ENCODE measurements at regions not wholly inside any gene's neighbourhood (a gene's known extent, or its start where the extent isn't known, plus 50 kb on each side); places are given as distances from the start of the nearest gene placed in this dataset.

DNA sequence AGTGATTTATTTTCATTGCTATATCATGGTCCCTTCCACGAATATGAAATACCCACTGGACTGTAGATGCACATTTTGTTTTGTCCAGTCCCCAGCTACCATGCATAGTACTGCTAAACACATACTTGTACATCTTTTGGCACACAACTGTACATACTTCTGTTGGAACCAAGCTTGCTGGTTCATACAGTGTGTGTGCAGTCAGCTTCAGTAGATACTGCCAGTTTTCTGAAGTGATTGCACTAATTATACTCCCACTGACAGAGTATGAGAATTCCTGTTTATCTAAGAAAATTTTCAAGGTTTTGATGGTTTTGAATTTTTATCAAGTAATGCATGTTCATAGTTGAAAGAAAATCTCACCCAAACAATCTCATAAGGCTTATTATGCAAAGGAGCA, 100.7 kb upstream of the LMCD1 start:
- H3K4me1 Mint-ChIP-seq (ENCODE audit: low read depth) = no peaks in the 10 kb centered on the region
- H3K27me3 Mint-ChIP-seq (ENCODE audit: low read depth) = no peaks in the 10 kb centered on the region
- no peaks in the 10 kb centered on the region for H3K9me3 Mint-ChIP-seq (ENCODE audit: insufficient read depth)
- H3K4me3 Mint-ChIP-seq = no peak overlapping the region
- ChIA-PET POLR2A (no interaction called here), CTCF (interaction anchor here (1.6 kb wide), 1 partner anchor 16 kb away, joined by 5 read pairs; no protein-coding TSS in a partner anchor)
- DNase-seq (no peak), ATAC-seq (no peak)
- no peak overlapping the region for H3K27ac Mint-ChIP-seq
- H3K36me3 Mint-ChIP-seq (ENCODE audit: low read depth) = no peaks in the 10 kb centered on the region

DNA sequence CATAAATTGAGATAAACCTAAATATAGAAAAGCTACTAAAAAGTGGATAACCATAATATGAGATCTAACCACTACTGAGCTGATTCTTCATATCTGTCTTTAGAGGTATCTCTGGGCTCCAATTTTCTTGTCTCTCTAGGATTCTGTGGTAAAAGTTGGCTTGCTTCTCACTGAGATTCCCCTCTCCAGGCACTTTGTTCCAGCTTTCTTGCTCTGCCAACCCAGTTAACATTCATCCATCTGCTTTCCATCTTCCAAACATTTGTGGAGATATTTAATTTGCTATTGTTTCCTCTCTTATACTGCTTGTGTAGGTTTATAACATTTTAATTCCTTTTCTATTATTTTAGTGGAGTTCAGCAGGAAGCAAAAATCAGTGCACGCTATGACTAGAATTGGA, 97.6 kb upstream of the LMCD1 start:
- no peak overlapping the region for H3K27ac Mint-ChIP-seq
- H3K4me3 Mint-ChIP-seq = no peak overlapping the region
- H3K36me3 Mint-ChIP-seq (ENCODE audit: low read depth) = no peaks in the 10 kb centered on the region
- ChIA-PET CTCF (interaction anchor here (1.0 to 1.5 kb wide), 3 partner anchors 11 to 79 kb away, joined by 3 to 6 read pairs (median 4); no protein-coding TSS in a partner anchor), POLR2A (no interaction called here)
- ATAC-seq (no peak), DNase-seq (no peak)
- no peaks in the 10 kb centered on the region for H3K9me3 Mint-ChIP-seq (ENCODE audit: insufficient read depth)
- H3K4me1 Mint-ChIP-seq (ENCODE audit: low read depth) = no peaks in the 10 kb centered on the region
- H3K27me3 Mint-ChIP-seq (ENCODE audit: low read depth) = peaks cover 2% of the 10 kb centered on the region

DNA sequence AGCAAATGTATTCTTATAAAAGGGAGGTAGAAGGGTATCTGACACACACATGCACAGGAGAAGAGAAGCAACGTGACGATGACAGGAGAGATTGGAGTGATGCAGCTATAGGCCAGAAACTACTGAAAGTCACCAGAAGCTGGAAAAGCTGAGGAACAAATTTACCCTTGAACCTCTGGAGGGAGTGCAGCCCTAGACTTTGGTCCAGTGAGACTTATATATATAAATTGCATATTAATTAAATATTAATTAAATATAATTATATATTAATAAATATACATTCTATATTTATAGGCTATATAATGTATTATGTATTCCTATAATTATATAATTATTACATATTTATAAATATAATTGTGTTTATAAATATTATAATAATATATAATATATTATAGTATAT, 96.5 kb upstream of the LMCD1 start:
- Mint-ChIP-seq H3K36me3 (ENCODE audit: low read depth) (no peaks in the 10 kb centered on the region), H3K4me3 (no peak overlapping the region), H3K9me3 (ENCODE audit: insufficient read depth) (no peaks in the 10 kb centered on the region), H3K27ac (no peak overlapping the region), H3K4me1 (ENCODE audit: low read depth) (no peaks in the 10 kb centered on the region), H3K27me3 (ENCODE audit: low read depth) (peaks cover 2% of the 10 kb centered on the region)
- ATAC-seq (no peak), DNase-seq (no peak)
- POLR2A ChIA-PET = no interaction called here
- CTCF ChIA-PET = interaction anchor here (1.5 kb wide), 1 partner anchor 12 kb away, joined by 6 read pairs; no protein-coding TSS in a partner anchor

DNA sequence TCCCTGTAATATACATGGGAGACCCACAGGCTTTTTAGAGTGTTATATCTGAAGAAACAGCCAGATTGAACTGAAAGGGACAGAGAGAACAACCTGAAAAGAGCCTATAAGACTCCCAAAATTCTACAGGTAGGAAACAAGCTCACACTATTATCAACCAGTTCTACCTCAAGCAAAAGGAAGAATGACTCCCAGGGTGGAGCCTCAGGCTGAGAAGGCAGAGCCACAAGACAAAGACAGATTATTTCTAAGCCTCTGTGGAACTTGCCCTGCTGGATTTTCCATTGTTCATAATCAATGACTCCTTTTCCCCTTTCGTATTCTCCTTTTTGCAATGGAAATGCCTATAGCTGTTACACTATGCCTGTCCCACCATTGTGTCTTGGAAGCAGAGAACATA, 95.1 kb upstream of the LMCD1 start:
- Mint-ChIP-seq H3K9me3 (ENCODE audit: insufficient read depth) (no peaks in the 10 kb centered on the region), H3K27ac (no peak overlapping the region), H3K36me3 (ENCODE audit: low read depth) (no peaks in the 10 kb centered on the region), H3K4me1 (ENCODE audit: low read depth) (no peaks in the 10 kb centered on the region), H3K4me3 (no peak overlapping the region), H3K27me3 (ENCODE audit: low read depth) (peaks cover 2% of the 10 kb centered on the region)
- no peak for ATAC-seq
- DNase-seq = no peak
- POLR2A ChIA-PET = no interaction called here
- CTCF ChIA-PET = no interaction called here

DNA sequence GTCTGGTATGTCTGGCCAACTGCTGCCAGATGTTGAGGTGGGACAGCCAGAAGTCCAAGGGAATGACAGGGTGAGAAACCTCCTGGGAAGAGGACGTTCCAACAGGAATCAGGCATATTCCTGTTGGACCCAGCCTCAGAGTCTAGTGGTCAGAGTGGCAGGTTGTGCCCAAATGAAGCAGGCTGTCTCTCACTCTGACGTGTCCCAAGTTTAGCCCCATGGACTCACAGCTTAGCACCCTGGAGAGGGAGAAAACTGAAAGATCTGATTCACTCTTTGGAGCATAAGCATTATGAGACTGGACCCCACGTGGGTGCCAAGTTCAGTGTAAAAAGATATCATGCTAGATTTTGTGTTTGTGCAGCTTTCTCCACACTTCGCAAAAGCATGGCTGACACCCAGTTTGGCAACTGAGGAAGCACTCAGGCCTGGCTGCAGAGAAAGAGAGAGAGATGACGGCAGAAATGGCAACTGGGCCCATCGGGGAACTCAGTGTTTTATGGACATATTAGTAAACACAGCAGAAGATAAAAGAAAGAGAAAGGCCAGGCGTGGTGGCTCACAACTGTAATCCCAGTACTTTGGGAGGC, 88.2 kb upstream of the LMCD1 start:
- H3K27ac Mint-ChIP-seq = no peak overlapping the region
- H3K27me3 Mint-ChIP-seq (ENCODE audit: low read depth) = no peaks in the 10 kb centered on the region
- no peaks in the 10 kb centered on the region for H3K36me3 Mint-ChIP-seq (ENCODE audit: low read depth)
- no peak overlapping the region for H3K4me3 Mint-ChIP-seq
- no peaks in the 10 kb centered on the region for H3K9me3 Mint-ChIP-seq (ENCODE audit: insufficient read depth)
- no peaks in the 10 kb centered on the region for H3K4me1 Mint-ChIP-seq (ENCODE audit: low read depth)
- POLR2A ChIA-PET = no interaction called here
- no peak for ATAC-seq
- CTCF ChIA-PET = interaction anchor here (6.9 kb wide), 1 partner anchor 90 kb away, joined by 160 read pairs; no protein-coding TSS in a partner anchor
- DNase-seq = no peak

DNA sequence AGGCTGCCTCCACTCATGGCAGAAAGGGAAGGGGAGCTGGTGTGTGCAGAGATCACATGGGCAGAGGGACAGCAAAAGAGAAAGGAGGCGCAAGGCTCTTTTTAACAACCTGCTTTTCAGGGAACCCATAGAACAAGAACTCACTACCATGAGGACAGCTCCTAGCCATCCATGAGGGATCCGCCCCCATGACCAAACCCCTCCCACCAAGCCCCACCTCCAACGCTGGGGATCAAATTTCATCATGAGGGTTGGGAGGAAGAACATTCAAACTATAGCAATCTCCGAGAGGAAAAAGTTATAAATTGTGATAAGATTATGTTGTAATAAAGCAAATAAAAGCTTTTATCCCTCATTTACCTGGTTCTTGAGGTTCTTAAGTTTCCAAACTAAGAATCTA, 84.7 kb upstream of the LMCD1 start:
- Mint-ChIP-seq H3K36me3 (ENCODE audit: low read depth) (no peaks in the 10 kb centered on the region), H3K27me3 (ENCODE audit: low read depth) (no peaks in the 10 kb centered on the region), H3K27ac (no peak overlapping the region), H3K4me3 (no peak overlapping the region), H3K9me3 (ENCODE audit: insufficient read depth) (no peaks in the 10 kb centered on the region), H3K4me1 (ENCODE audit: low read depth) (no peaks in the 10 kb centered on the region)
- DNase-seq (no peak), ATAC-seq (no peak)
- CTCF ChIA-PET = interaction anchor here (0.7 to 6.9 kb wide), 29 partner anchors 8 to 617 kb away, joined by 3 to 160 read pairs (median 5); no protein-coding TSS in a partner anchor
- POLR2A ChIA-PET = interaction anchor here (1.0 kb wide), 1 partner anchor 92 kb away, joined by 3 read pairs; no protein-coding TSS in a partner anchor

DNA sequence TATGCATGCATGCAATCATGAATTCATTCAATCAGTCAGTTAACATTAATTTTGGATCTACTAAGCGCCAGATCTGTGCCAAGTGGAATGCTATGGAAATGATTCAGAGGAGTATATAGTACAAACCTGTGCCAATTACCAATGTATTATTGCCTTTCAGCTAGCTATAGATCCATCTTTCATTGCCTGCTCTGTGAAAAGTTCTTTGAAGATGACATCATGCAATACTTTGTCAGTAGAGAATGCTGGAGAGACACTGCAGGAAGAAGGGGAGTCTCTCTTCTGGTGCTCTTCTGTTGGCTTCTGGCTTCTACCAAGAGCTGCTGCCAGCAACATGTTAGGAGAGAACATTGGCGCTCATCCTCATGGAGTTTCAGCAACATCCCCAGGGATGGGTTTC, 81.0 kb upstream of the LMCD1 start:
- ChIA-PET CTCF (interaction anchor here (2.1 kb wide), 1 partner anchor 96 kb away, joined by 8 read pairs; no protein-coding TSS in a partner anchor), POLR2A (no interaction called here)
- Mint-ChIP-seq H3K27ac (no peak overlapping the region), H3K4me3 (no peak overlapping the region), H3K36me3 (ENCODE audit: low read depth) (no peaks in the 10 kb centered on the region), H3K27me3 (ENCODE audit: low read depth) (no peaks in the 10 kb centered on the region), H3K4me1 (ENCODE audit: low read depth) (no peaks in the 10 kb centered on the region), H3K9me3 (ENCODE audit: insufficient read depth) (no peaks in the 10 kb centered on the region)
- ATAC-seq = no peak
- DNase-seq = no peak

DNA sequence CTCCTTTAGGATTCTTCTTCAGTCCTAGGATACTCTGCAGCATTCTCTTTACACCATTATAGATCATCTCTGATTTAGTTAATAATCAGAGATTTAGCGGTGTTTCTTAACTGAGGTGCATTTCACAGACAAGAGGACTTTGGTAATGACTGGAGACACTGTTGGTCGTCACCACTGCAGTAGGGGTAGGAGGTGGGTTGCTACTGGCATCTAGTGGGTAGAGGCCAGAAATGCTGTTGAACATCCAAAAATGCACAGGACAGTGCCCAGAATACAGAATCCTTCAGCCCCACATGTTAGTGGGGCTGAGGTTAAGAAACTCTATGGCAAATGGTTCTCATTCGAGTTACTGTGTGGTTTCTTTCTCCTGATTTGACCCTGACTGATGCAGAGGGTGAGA, 80.4 kb upstream of the LMCD1 start:
- Mint-ChIP-seq H3K4me1 (ENCODE audit: low read depth) (no peaks in the 10 kb centered on the region), H3K9me3 (ENCODE audit: insufficient read depth) (no peaks in the 10 kb centered on the region), H3K27me3 (ENCODE audit: low read depth) (no peaks in the 10 kb centered on the region), H3K36me3 (ENCODE audit: low read depth) (no peaks in the 10 kb centered on the region), H3K4me3 (no peak overlapping the region), H3K27ac (no peak overlapping the region)
- ChIA-PET CTCF (interaction anchor here (2.1 kb wide), 1 partner anchor 97 kb away, joined by 8 read pairs; no protein-coding TSS in a partner anchor), POLR2A (no interaction called here)
- ATAC-seq = no peak
- DNase-seq = no peak

DNA sequence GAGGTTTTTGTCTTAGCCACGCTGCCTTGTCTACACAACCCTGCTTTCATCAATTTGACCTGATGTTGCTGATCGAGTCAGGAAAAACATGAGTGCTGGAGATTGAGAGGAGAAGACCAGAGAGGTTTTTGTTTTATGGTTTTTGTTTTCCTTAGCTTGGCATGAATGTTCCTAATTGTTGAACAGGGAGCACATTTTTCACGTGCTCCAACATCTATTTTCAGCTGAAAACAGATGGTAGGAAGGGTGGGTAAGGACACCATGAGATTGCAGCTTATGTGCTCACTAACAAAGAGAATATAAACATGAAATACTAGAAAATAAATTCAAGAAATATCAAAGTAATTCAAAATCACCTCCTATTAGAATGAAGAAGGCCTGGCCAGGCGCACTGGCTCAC, 79.9 kb upstream of the LMCD1 start:
- POLR2A ChIA-PET = no interaction called here
- ATAC-seq = no peak
- Mint-ChIP-seq H3K4me3 (no peak overlapping the region), H3K36me3 (ENCODE audit: low read depth) (no peaks in the 10 kb centered on the region), H3K4me1 (ENCODE audit: low read depth) (no peaks in the 10 kb centered on the region), H3K9me3 (ENCODE audit: insufficient read depth) (no peaks in the 10 kb centered on the region), H3K27me3 (ENCODE audit: low read depth) (no peaks in the 10 kb centered on the region), H3K27ac (no peak overlapping the region)
- CTCF ChIA-PET = interaction anchor here (2.1 kb wide), 1 partner anchor 97 kb away, joined by 8 read pairs; no protein-coding TSS in a partner anchor
- no peak for DNase-seq

DNA sequence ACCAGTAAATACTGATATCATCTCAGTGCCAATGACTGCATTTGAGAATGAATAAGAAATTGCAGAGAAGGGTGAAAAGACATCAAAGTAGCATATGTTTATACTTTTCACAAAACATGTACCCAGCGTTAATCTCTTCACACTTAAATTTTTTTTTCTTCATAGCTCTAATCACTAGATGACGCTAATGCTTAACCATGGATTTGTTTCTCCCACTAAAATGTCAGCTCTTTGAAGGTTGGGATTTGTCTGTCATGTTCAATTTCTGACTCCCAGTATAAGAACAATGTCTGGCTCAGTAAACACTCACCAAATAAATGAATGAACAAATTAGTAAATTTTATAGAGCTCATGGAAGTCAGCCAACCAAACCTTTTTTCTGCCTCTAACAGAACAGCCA, 78.3 kb upstream of the LMCD1 start:
- H3K27me3 Mint-ChIP-seq (ENCODE audit: low read depth) = no peaks in the 10 kb centered on the region
- CTCF ChIA-PET = interaction anchor here (1.1 to 1.6 kb wide), 2 partner anchors 99 to 121 kb away, joined by 3 to 6 read pairs; no protein-coding TSS in a partner anchor
- no peak for ATAC-seq
- DNase-seq = no peak
- POLR2A ChIA-PET = no interaction called here
- no peaks in the 10 kb centered on the region for H3K4me1 Mint-ChIP-seq (ENCODE audit: low read depth)
- H3K36me3 Mint-ChIP-seq (ENCODE audit: low read depth) = no peaks in the 10 kb centered on the region
- H3K27ac Mint-ChIP-seq = no peak overlapping the region
- no peak overlapping the region for H3K4me3 Mint-ChIP-seq
- no peaks in the 10 kb centered on the region for H3K9me3 Mint-ChIP-seq (ENCODE audit: insufficient read depth)

DNA sequence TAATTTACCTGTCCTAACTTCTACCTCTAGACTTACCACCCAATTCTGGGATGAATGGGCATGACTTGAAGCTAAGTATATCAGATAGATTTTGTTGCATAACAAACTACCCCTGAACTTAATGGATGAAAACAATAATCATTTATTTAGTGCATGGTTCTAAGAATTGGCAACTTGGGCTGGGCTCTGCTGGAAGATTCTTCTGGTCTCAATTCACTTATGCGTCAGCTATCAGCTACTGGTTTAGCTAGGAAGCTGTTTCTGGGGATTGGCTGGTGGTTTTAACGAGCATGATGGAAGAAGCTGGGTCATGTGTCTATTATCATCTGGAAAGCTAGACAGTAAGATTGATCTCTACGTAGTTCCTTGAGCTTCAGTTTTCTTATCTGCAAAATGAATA, 77.3 kb upstream of the LMCD1 start:
- Mint-ChIP-seq H3K36me3 (ENCODE audit: low read depth) (no peaks in the 10 kb centered on the region), H3K27me3 (ENCODE audit: low read depth) (no peaks in the 10 kb centered on the region), H3K4me3 (no peak overlapping the region), H3K27ac (no peak overlapping the region), H3K9me3 (ENCODE audit: insufficient read depth) (no peaks in the 10 kb centered on the region), H3K4me1 (ENCODE audit: low read depth) (no peaks in the 10 kb centered on the region)
- ChIA-PET POLR2A (no interaction called here), CTCF (interaction anchor here (1.6 kb wide), 1 partner anchor 100 kb away, joined by 6 read pairs; no protein-coding TSS in a partner anchor)
- ATAC-seq = no peak
- DNase-seq = no peak

DNA sequence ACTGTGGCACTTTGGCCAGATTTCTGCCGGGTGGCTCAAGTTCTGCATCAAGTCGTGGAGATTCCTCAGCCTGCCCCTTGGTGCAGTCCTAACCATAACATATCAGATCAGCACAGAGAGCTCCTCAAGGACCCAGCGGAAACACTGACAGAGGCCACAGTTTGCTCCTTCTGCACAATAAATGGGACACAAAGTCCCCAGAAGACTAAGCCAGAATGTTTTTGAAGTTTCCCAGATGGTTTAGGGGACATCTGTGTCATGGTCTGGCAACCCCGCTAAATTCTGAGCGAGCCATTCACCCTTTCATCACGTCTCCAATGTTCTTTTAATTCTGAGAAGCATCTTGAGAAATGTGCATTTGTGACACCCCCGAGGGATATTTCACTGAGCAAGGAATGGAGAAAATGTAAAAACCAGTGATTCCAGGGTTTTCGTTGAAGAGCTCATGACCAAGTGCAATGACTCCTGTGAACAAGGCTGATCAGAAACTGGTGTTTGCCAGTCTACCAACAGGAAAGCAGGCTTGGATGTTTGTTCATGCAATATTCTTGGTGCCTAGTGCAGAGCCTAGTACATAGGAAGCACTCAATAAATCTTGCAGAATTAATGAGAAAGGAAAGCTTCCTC, 64.8 kb upstream of the LMCD1 start:
- POLR2A ChIA-PET = no interaction called here
- ATAC-seq (no peak), DNase-seq (no peak)
- no peaks in the 10 kb centered on the region for H3K36me3 Mint-ChIP-seq (ENCODE audit: low read depth)
- H3K27me3 Mint-ChIP-seq (ENCODE audit: low read depth) = peaks cover 2% of the 10 kb centered on the region
- H3K4me1 Mint-ChIP-seq (ENCODE audit: low read depth) = no peaks in the 10 kb centered on the region
- CTCF ChIA-PET = no interaction called here
- H3K9me3 Mint-ChIP-seq (ENCODE audit: insufficient read depth) = no peaks in the 10 kb centered on the region
- no peak overlapping the region for H3K4me3 Mint-ChIP-seq
- H3K27ac Mint-ChIP-seq = no peak overlapping the region

Measured in activated CD8-positive, alpha-beta T cell treated with anti-CD3 and anti-CD28 coated beads, Interleukin-2, amount 10 ng/mL, durations not matched to agents 7 days and 5 days (primary cell).